IMR-90 (cell line): ENCODE measurements at regions not wholly inside any gene's neighbourhood (a gene's known extent, or its start where the extent isn't known, plus 50 kb on each side); places are given as distances from the start of the nearest gene placed in this dataset.
A peak's percentile ranks its signal among the peaks of the same experiment; 100 is the strongest.

Source experiments
- ATAC-seq: fragments of 200-7000 bp; cut with Tn5 transposase; 2 replicates; pipeline ENCODE4 v1.9.1; 2020; ENCODE audit warnings: low read depth, mild to moderate bottlenecking, moderate library complexity
- BruUV-seq: library from RNA; stranded (reverse); fragments of 400-500 nt; replicated peaks from 2 replicates; lab custom pipeline; 2021; lab: Mats Ljungman, UMichigan
- CTCF ChIA-PET: fragments of 300-600 bp; formaldehyde crosslinking; extraction: SDS; loops from one replicate; lab custom pipeline; 2021; ENCODE audit warnings: antibody characterized with exemption; lab: Yijun Ruan, JAX
- POLR2A ChIA-PET: fragments of 300-600 bp; sonication (Branson Sonifier 250); formaldehyde crosslinking; loops from one replicate; lab custom pipeline; 2022; ENCODE audit warnings: antibody characterized with exemption; ENCODE audit not compliant: unreplicated experiment; lab: Charles Lee
- DNase-seq: peaks from one replicate; pipeline ENCODE4 v3.0.0; 2013
- H2AFZ ChIP-seq: replicated peaks from 2 replicates; pipeline ENCODE3; 2013; ENCODE audit warnings: low read length, mild to moderate bottlenecking; ENCODE audit not compliant: poor library complexity
- H2AK5ac ChIP-seq: 2 replicates; pipeline ENCODE4 v1.6.1; 2013; ENCODE audit warnings: low read depth, low read length, inconsistent platforms
- H2AK9ac ChIP-seq: replicated peaks from 2 replicates; pipeline ENCODE3; 2013; ENCODE audit warnings: mild to moderate bottlenecking, low read depth, low read length, moderate library complexity; ENCODE audit not compliant: poor library complexity
- H2BK120ac ChIP-seq: 2 replicates; pipeline ENCODE4 v1.6.1; 2013; ENCODE audit warnings: low read depth, low read length, inconsistent platforms
- H2BK15ac ChIP-seq: 3 replicates; pipeline ENCODE4 v1.6.1; 2013; ENCODE audit warnings: low read depth, low read length, inconsistent platforms
- H2BK20ac ChIP-seq: 2 replicates; pipeline ENCODE4 v1.6.1; 2013; ENCODE audit warnings: low read depth, mild to moderate bottlenecking, inconsistent platforms, low read length, moderate library complexity
- H2BK5ac ChIP-seq: 2 replicates; pipeline ENCODE4 v1.6.1; 2013; ENCODE audit warnings: mild to moderate bottlenecking, low read depth, low read length, inconsistent platforms; ENCODE audit not compliant: poor library complexity, severe bottlenecking
- H3K14ac ChIP-seq: replicated peaks from 2 replicates; pipeline ENCODE4 v1.6.1; 2013; ENCODE audit warnings: low read depth, low read length, inconsistent platforms
- H3K18ac ChIP-seq: 2 replicates; pipeline ENCODE4 v1.6.1; 2013; ENCODE audit warnings: low read depth, low read length, control low read depth
- H3K23ac ChIP-seq: 2 replicates; pipeline ENCODE4 v1.6.1; 2013; ENCODE audit warnings: low read depth, low read length, inconsistent platforms
- H3K27ac ChIP-seq: 2 replicates; pipeline ENCODE4 v1.5.1; 2013; ENCODE audit warnings: mild to moderate bottlenecking, control low read depth, low read length; ENCODE audit not compliant: insufficient read depth
- H3K27me3 ChIP-seq: 2 replicates; pipeline ENCODE4 v1.6.1; 2013; ENCODE audit warnings: low read length; ENCODE audit not compliant: control insufficient read depth, insufficient read depth
- H3K36me3 ChIP-seq: 2 replicates; pipeline ENCODE4 v1.6.1; 2013; ENCODE audit warnings: low read length, mixed read lengths; ENCODE audit not compliant: control insufficient read depth, insufficient read depth
- H3K4ac ChIP-seq: 2 replicates; pipeline ENCODE4 v1.6.1; 2013; ENCODE audit warnings: low read depth, low read length, inconsistent platforms
- H3K4me1 ChIP-seq: 2 replicates; pipeline ENCODE4 v1.6.1; 2013; ENCODE audit warnings: low read length, mixed read lengths; ENCODE audit not compliant: control insufficient read depth, insufficient read depth
- H3K4me2 ChIP-seq: 2 replicates; pipeline ENCODE4 v1.6.1; 2013; ENCODE audit warnings: low read depth, mild to moderate bottlenecking, control low read depth, low read length, moderate library complexity
- H3K4me3 ChIP-seq: 2 replicates; pipeline ENCODE4 v1.5.1; 2013; ENCODE audit warnings: low read depth, mild to moderate bottlenecking, control low read depth, low read length, moderate library complexity; ENCODE audit not compliant: insufficient read depth
- H3K56ac ChIP-seq: 2 replicates; pipeline ENCODE4 v1.6.1; 2013; ENCODE audit warnings: low read length, inconsistent platforms; ENCODE audit not compliant: insufficient read depth; ENCODE audit errors: extremely low read depth
- H3K79me1 ChIP-seq, 2 experiments: 2 replicates each; pipeline ENCODE4 v1.6.1; 2013; ENCODE audit warnings: low read length in 2 of 2, inconsistent platforms in 1 of 2, low read depth in 1 of 2
- H3K9ac ChIP-seq: 2 replicates; pipeline ENCODE4 v1.6.1; 2013; ENCODE audit warnings: low read depth, low read length, control low read depth
- H3K9me1 ChIP-seq: 2 replicates; pipeline ENCODE4 v1.6.1; 2013; ENCODE audit warnings: low read length, inconsistent platforms; ENCODE audit not compliant: insufficient read depth
- H3K9me3 ChIP-seq: 2 replicates; pipeline ENCODE4 v1.6.1; 2013; ENCODE audit warnings: low read length; ENCODE audit not compliant: control insufficient read depth, insufficient read depth
- H4K20me1 ChIP-seq: 2 replicates; pipeline ENCODE4 v1.6.1; 2013; ENCODE audit warnings: low read length, inconsistent platforms; ENCODE audit not compliant: insufficient read depth
- H4K5ac ChIP-seq: 2 replicates; pipeline ENCODE4 v1.6.1; 2013; ENCODE audit warnings: mild to moderate bottlenecking, low read depth, low read length, control low read depth
- H4K8ac ChIP-seq, 2 experiments: 2 replicates each; pipeline ENCODE4 v1.6.1; 2013; ENCODE audit warnings: low read depth in 2 of 2, low read length in 2 of 2, control low read depth in 1 of 2, inconsistent platforms in 1 of 2
- H4K91ac ChIP-seq: 2 replicates; pipeline ENCODE4 v1.6.1; 2013; ENCODE audit warnings: low read depth, low read length, inconsistent platforms; ENCODE audit not compliant: insufficient read depth
- BHLHE40 ChIP-seq: fragments of 150-350 bp; IDR thresholded peaks from 2 replicates; pipeline ENCODE4 v1.6.1; 2016; ENCODE audit warnings: mild to moderate bottlenecking, low read depth, low read length
- FOS ChIP-seq: fragments of 150-350 bp; IDR thresholded peaks from 2 replicates; pipeline ENCODE4 v1.6.1; 2016; ENCODE audit warnings: low read depth, low read length
- MXI1 ChIP-seq: IDR thresholded peaks from 2 replicates; pipeline ENCODE4 v1.6.1; 2012; ENCODE audit warnings: low read depth, mild to moderate bottlenecking, low read length, moderate library complexity, borderline replicate concordance
- POLR2A ChIP-seq: IDR thresholded peaks from 2 replicates; pipeline ENCODE4 v1.6.1; 2012; ENCODE audit warnings: mild to moderate bottlenecking, low read depth, low read length
- RFX5 ChIP-seq: IDR thresholded peaks from 2 replicates; pipeline ENCODE4 v1.8.0; 2012; ENCODE audit warnings: low read depth, mild to moderate bottlenecking, low read length, moderate library complexity
- WGBS, 2 experiments: methylation state at CpG; one replicate each; pipeline versions ENCODE4 v1.1.5 to v1.1.7; 2013; ENCODE audit warnings: missing lambda C conversion rate in 2 of 2; ENCODE audit not compliant: insufficient read length in 1 of 2; ENCODE audit errors: extremely low coverage in 2 of 2; 5-methylcytosine and 5-hydroxymethylcytosine counted together
- dilution Hi-C: fragments of 300-500 bp; cut with HindIII; formaldehyde crosslinking; loops from one replicate; pipeline ENCODE4 v1.14.3; 2018; ENCODE audit warnings: low sequenced_read_pairs; ENCODE audit not compliant: unreplicated experiment
- in situ Hi-C: fragments of 300-500 bp; cut with MboI; formaldehyde crosslinking; loops from 3 replicates; pipeline ENCODE4 v1.14.3; 2019; ENCODE audit warnings: low sequenced_read_pairs, inconsistent platforms, mixed read lengths
- intact Hi-C: fragments of 100-400 bp; cut with micrococcal nuclease; formaldehyde crosslinking; loops from 2 replicates; pipeline ENCODE4 v1.10.0; 2022
- TF ChIP-seq, protein P1 (sequence below): fragments of 150-350 bp; IDR thresholded peaks from 2 replicates; pipeline ENCODE4 v1.6.1; 2017; ENCODE audit warnings: mild to moderate bottlenecking, antibody characterized with exemption, low read length, low read depth

DNA sequence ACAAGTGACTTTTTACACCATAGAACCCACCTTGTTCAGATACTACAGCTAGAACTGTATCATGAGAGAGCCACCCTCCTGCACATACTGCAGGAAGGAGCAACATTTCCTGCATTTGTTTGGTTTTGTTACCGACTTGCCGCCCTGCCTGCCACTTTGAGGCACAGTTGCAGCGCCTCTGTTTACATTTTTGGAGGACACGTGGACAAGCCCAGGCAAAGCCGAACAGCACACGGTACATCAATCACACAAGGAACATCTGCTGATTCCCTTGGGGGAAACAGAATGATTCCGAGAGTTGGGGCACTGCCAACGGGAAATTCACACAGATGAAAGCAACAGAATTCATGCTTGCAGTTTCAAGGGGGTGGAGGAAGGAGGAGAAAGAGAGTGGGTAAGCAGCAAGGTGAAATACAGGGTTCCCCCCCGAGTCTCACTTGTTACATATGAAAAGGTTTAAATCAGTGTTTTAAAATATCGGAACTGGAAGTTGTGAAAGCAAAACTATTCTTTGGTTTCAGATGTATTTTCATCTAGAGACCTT lies 110.7 kb downstream of the BTG1 start:
- Histone ChIP-seq H4K20me1 (no peaks in the 10 kb centered on the region), H3K9ac (peak overlapping the region; percentile 3; the same call in 1 of the 2 replicates), H2BK120ac (peak overlapping the region; percentile 97), H2AK9ac (peak overlapping the region; percentile 66), H4K91ac (0 out of 2 replicates have a peak overlapping the region, but pooled peaks have one; percentile 8), H2AFZ (peak overlapping the region; percentile 71), H3K27me3 (no peaks in the 10 kb centered on the region), H3K9me1 (peaks cover 6% of the 10 kb centered on the region; the same call in 1 of the 2 replicates), H2BK15ac (no peak overlapping the region; the same call in 2 of the 3 replicates), H3K36me3 (no peaks in the 10 kb centered on the region), H3K27ac (peak overlapping the region; percentile 1; the same call in 1 of the 2 replicates), H3K4me3 (peak overlapping the region; percentile 3; the same call in 1 of the 2 replicates), H4K5ac (no peak overlapping the region), H3K23ac (peak overlapping the region; percentile 51; the same call in 1 of the 2 replicates), H3K4ac (peak overlapping the region; percentile 63; the same call in 1 of the 2 replicates), H3K79me1 (peaks cover 0 to 3% of the 10 kb centered on the region in 2 experiments; a peak in 1 of 4 replicates), H2BK20ac (peak overlapping the region; percentile 58; the same call in 1 of the 2 replicates), H3K18ac (peak overlapping the region; percentile 3; the same call in 1 of the 2 replicates), H3K56ac (no peak overlapping the region), H4K8ac (peak overlapping the region; percentile 60 to 78; a peak in 3 of 4 replicates), H3K4me2 (peak overlapping the region; percentile 44), H3K14ac (peak overlapping the region; percentile 5; the same call in 1 of the 2 replicates), H2BK5ac (peak overlapping the region; percentile 94), H3K4me1 (peaks cover 4% of the 10 kb centered on the region), H3K9me3 (no peaks in the 10 kb centered on the region), H2AK5ac (no peak overlapping the region)
- WGBS, 2 experiments, result 0% methylated on average over 2 of the region's 10 CpGs; no CpG with 5 or more reads in 1 of the 2 experiments
- POLR2A ChIA-PET, result no interaction called here
- intact Hi-C loops, result no loop called here
- CTCF ChIA-PET, result no interaction called here
- DNase-seq (peak; percentile 91), ATAC-seq (peak; percentile 81)
- in situ Hi-C loops, result no loop called here
- no TSS peak for BruUV-seq
- dilution Hi-C loops, result no loop called here
- TF ChIP-seq, protein P1, sequence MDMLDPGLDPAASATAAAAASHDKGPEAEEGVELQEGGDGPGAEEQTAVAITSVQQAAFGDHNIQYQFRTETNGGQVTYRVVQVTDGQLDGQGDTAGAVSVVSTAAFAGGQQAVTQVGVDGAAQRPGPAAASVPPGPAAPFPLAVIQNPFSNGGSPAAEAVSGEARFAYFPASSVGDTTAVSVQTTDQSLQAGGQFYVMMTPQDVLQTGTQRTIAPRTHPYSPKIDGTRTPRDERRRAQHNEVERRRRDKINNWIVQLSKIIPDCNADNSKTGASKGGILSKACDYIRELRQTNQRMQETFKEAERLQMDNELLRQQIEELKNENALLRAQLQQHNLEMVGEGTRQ, result peak; percentile 81
- TF ChIP-seq FOS (no peak), RFX5 (no peak), BHLHE40 (peak; percentile 41; the same call in 1 of the 2 replicates), MXI1 (peak; percentile 81), POLR2A (no peak)
